ENCODE measurements at regions not wholly inside any gene's neighbourhood (a gene's known extent, or its start where the extent isn't known, plus 50 kb on each side); places are given as distances from the start of the nearest gene placed in this dataset.

DNA sequence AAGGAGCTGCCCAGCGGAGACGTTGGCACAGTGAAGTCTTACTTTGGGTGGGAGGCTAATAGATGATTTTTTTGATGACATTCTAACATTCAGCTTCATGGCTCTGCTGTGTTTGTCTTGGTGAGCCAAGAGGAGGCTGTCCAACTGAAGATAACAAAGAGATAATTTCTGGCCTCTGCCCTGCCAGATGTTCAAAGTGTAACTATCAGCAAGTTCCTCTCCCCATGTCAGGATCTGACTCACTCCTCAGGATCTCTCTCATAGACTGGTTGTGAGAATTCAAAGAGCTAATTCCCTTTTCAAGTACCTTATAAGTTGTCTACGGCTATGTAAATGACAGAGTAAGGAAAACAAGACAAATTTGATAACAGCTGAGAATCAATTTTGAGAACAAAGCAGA is 1340.9 kb downstream of the XPNPEP1 start:
- H3K9ac ChIP-seq (ENCODE audit: low read depth in 1 of 2, low read length in 2 of 2) = no peak overlapping the region
- H3K27ac ChIP-seq (ENCODE audit: low read depth in 1 of 2, low read length in 2 of 2) = no peak overlapping the region
- no peak overlapping the region for H3K4me3 ChIP-seq (ENCODE audit: low read depth in 1 of 3, low read length in 3 of 3)
- no peaks in the 10 kb centered on the region for H3K27me3 ChIP-seq (ENCODE audit: control insufficient read depth in 4 of 4, insufficient read depth in 4 of 4, low read length in 3 of 4)
- peaks cover 5 to 28% (median 19%) of the 10 kb centered on the region in 4 donors for H3K4me1 ChIP-seq (ENCODE audit: control insufficient read depth in 4 of 4, insufficient read depth in 4 of 4, low read length in 3 of 4)
- no peaks in the 10 kb centered on the region for H3K36me3 ChIP-seq (ENCODE audit: control insufficient read depth in 4 of 4, insufficient read depth in 3 of 4, low read depth in 1 of 4, low read length in 3 of 4)
- TF ChIP-seq, protein P1, sequence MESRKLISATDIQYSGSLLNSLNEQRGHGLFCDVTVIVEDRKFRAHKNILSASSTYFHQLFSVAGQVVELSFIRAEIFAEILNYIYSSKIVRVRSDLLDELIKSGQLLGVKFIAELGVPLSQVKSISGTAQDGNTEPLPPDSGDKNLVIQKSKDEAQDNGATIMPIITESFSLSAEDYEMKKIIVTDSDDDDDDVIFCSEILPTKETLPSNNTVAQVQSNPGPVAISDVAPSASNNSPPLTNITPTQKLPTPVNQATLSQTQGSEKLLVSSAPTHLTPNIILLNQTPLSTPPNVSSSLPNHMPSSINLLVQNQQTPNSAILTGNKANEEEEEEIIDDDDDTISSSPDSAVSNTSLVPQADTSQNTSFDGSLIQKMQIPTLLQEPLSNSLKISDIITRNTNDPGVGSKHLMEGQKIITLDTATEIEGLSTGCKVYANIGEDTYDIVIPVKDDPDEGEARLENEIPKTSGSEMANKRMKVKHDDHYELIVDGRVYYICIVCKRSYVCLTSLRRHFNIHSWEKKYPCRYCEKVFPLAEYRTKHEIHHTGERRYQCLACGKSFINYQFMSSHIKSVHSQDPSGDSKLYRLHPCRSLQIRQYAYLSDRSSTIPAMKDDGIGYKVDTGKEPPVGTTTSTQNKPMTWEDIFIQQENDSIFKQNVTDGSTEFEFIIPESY (IDR thresholded peaks at IDR 0.05) = peak; percentile 15
- no peak for TF ChIP-seq EGR1 (IDR thresholded peaks at IDR 0.05; ENCODE audit: low read depth in 2 of 2)
- TF ChIP-seq, protein P2, sequence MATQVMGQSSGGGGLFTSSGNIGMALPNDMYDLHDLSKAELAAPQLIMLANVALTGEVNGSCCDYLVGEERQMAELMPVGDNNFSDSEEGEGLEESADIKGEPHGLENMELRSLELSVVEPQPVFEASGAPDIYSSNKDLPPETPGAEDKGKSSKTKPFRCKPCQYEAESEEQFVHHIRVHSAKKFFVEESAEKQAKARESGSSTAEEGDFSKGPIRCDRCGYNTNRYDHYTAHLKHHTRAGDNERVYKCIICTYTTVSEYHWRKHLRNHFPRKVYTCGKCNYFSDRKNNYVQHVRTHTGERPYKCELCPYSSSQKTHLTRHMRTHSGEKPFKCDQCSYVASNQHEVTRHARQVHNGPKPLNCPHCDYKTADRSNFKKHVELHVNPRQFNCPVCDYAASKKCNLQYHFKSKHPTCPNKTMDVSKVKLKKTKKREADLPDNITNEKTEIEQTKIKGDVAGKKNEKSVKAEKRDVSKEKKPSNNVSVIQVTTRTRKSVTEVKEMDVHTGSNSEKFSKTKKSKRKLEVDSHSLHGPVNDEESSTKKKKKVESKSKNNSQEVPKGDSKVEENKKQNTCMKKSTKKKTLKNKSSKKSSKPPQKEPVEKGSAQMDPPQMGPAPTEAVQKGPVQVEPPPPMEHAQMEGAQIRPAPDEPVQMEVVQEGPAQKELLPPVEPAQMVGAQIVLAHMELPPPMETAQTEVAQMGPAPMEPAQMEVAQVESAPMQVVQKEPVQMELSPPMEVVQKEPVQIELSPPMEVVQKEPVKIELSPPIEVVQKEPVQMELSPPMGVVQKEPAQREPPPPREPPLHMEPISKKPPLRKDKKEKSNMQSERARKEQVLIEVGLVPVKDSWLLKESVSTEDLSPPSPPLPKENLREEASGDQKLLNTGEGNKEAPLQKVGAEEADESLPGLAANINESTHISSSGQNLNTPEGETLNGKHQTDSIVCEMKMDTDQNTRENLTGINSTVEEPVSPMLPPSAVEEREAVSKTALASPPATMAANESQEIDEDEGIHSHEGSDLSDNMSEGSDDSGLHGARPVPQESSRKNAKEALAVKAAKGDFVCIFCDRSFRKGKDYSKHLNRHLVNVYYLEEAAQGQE (IDR thresholded peaks at IDR 0.05) = peak; percentile 39
- peak; percentile 27 for TF ChIP-seq YY1 (IDR thresholded peaks at IDR 0.05)
- no peak for TF ChIP-seq NR2F2 (IDR thresholded peaks at IDR 0.05)
- TF ChIP-seq SP1 (IDR thresholded peaks at IDR 0.05) = no peak
- TF ChIP-seq, protein P3, sequence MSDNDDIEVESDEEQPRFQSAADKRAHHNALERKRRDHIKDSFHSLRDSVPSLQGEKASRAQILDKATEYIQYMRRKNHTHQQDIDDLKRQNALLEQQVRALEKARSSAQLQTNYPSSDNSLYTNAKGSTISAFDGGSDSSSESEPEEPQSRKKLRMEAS (IDR thresholded peaks at IDR 0.05) = peak; percentile 29
- peak in 1 of 2 donors; percentile 7 for TF ChIP-seq RXRA (IDR thresholded peaks at IDR 0.05)
- TF ChIP-seq GABPA (IDR thresholded peaks at IDR 0.05 in 1 of 2, conservative IDR thresholded peaks at IDR 0.05 in 1 of 2) = no peak
- TF ChIP-seq RAD21 (IDR thresholded peaks at IDR 0.05) = no peak
- TF ChIP-seq FOXA1 (IDR thresholded peaks at IDR 0.05) = no peak
- TF ChIP-seq FOXA2 (IDR thresholded peaks at IDR 0.05) = no peak
- TF ChIP-seq HNF4A (conservative IDR thresholded peaks at IDR 0.05) = peak; percentile 53 to 76
- TF ChIP-seq HNF4G (IDR thresholded peaks at IDR 0.05) = no peak
- peak in 1 of 2 donors; percentile 78 for TF ChIP-seq JUND (IDR thresholded peaks at IDR 0.05)
- H3K9me3 ChIP-seq (ENCODE audit: control insufficient read depth in 4 of 4, low read length in 3 of 4) = no peaks in the 10 kb centered on the region
- DNase-seq (ENCODE audit: low spot score) = no peak
- 45% methylated on average over 3 of the region's 3 CpGs for WGBS

DNA sequence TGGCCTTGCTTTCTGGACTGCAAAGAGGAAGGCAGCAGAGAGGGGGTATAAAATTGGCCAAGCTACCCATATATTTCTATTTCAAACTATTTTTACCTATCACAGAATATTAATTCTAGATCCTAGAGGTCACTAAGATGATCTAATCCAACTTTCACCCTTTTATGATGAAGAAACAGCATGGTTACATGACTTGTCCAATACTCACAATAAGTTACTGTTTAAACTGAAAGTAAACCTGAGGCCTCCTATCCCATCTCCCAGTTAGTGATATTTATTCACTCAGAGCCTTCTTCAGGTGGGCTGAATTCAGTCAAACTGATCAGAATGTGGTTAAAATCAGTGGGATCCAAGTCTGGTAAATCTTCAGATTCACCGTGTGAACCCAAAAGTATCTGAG is 1345.1 kb downstream of the XPNPEP1 start:
- Histone ChIP-seq H3K9ac (ENCODE audit: low read depth in 1 of 2, low read length in 2 of 2) (no peak overlapping the region), H3K4me3 (ENCODE audit: low read depth in 1 of 3, low read length in 3 of 3) (no peak overlapping the region), H3K27me3 (ENCODE audit: control insufficient read depth in 4 of 4, insufficient read depth in 4 of 4, low read length in 3 of 4) (no peaks in the 10 kb centered on the region), H3K4me1 (ENCODE audit: control insufficient read depth in 4 of 4, insufficient read depth in 4 of 4, low read length in 3 of 4) (peaks cover 5 to 28% (median 18%) of the 10 kb centered on the region in 4 donors), H3K36me3 (ENCODE audit: control insufficient read depth in 4 of 4, insufficient read depth in 3 of 4, low read depth in 1 of 4, low read length in 3 of 4) (no peaks in the 10 kb centered on the region), H3K27ac (ENCODE audit: low read depth in 1 of 2, low read length in 2 of 2) (peak overlapping the region; percentile 64 to 67), H3K9me3 (ENCODE audit: control insufficient read depth in 4 of 4, low read length in 3 of 4) (no peaks in the 10 kb centered on the region)
- 74% methylated on average over 1 of the region's 1 CpG for WGBS
- DNase-seq (ENCODE audit: low spot score) = no peak
- TF ChIP-seq FOXA2 (IDR thresholded peaks at IDR 0.05) (peak; percentile 65), RAD21 (IDR thresholded peaks at IDR 0.05) (no peak), JUND (IDR thresholded peaks at IDR 0.05) (peak; percentile 61 to 83), HNF4G (IDR thresholded peaks at IDR 0.05) (no peak), ATF3 (IDR thresholded peaks at IDR 0.05) (no peak), RXRA (IDR thresholded peaks at IDR 0.05) (peak; percentile 36 to 78), SP1 (IDR thresholded peaks at IDR 0.05) (peak; percentile 67), GABPA (IDR thresholded peaks at IDR 0.05 in 1 of 2, conservative IDR thresholded peaks at IDR 0.05 in 1 of 2) (no peak), YY1 (IDR thresholded peaks at IDR 0.05) (peak; percentile 48), NR2F2 (IDR thresholded peaks at IDR 0.05) (no peak), FOXA1 (IDR thresholded peaks at IDR 0.05) (peak; percentile 30), HNF4A (conservative IDR thresholded peaks at IDR 0.05) (peak; percentile 36 to 72), EGR1 (IDR thresholded peaks at IDR 0.05; ENCODE audit: low read depth in 2 of 2) (no peak), TAF1 (conservative IDR thresholded peaks at IDR 0.05) (no peak)
- TF ChIP-seq, protein P3 (IDR thresholded peaks at IDR 0.05) = no peak
- TF ChIP-seq, protein P1 (IDR thresholded peaks at IDR 0.05) = no peak
- TF ChIP-seq, protein P2 (IDR thresholded peaks at IDR 0.05) = peak; percentile 55

Data from liver (tissue), 7 donors.